ENCODE measurements at regions not wholly inside any gene's neighbourhood (a gene's known extent, or its start where the extent isn't known, plus 50 kb on each side); places are given as distances from the start of the nearest gene placed in this dataset.

GRCh38 chr17:79422236-79422635, 188.6 kb downstream of the RBFOX3 start:
- in situ Hi-C loops (cut with HindIII; ENCODE audit: low sequenced_read_pairs) = no loop called here
- DNase-seq (ENCODE audit: low read depth) = no peak
- TF ChIP-seq, protein P1, sequence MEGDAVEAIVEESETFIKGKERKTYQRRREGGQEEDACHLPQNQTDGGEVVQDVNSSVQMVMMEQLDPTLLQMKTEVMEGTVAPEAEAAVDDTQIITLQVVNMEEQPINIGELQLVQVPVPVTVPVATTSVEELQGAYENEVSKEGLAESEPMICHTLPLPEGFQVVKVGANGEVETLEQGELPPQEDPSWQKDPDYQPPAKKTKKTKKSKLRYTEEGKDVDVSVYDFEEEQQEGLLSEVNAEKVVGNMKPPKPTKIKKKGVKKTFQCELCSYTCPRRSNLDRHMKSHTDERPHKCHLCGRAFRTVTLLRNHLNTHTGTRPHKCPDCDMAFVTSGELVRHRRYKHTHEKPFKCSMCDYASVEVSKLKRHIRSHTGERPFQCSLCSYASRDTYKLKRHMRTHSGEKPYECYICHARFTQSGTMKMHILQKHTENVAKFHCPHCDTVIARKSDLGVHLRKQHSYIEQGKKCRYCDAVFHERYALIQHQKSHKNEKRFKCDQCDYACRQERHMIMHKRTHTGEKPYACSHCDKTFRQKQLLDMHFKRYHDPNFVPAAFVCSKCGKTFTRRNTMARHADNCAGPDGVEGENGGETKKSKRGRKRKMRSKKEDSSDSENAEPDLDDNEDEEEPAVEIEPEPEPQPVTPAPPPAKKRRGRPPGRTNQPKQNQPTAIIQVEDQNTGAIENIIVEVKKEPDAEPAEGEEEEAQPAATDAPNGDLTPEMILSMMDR (IDR thresholded peaks at IDR 0.05; ENCODE audit: low read depth, low read length, missing control alignments) = no peak
- no peak overlapping the region for H3K4me3 ChIP-seq (ENCODE audit: low read depth, low read length)

DNA sequence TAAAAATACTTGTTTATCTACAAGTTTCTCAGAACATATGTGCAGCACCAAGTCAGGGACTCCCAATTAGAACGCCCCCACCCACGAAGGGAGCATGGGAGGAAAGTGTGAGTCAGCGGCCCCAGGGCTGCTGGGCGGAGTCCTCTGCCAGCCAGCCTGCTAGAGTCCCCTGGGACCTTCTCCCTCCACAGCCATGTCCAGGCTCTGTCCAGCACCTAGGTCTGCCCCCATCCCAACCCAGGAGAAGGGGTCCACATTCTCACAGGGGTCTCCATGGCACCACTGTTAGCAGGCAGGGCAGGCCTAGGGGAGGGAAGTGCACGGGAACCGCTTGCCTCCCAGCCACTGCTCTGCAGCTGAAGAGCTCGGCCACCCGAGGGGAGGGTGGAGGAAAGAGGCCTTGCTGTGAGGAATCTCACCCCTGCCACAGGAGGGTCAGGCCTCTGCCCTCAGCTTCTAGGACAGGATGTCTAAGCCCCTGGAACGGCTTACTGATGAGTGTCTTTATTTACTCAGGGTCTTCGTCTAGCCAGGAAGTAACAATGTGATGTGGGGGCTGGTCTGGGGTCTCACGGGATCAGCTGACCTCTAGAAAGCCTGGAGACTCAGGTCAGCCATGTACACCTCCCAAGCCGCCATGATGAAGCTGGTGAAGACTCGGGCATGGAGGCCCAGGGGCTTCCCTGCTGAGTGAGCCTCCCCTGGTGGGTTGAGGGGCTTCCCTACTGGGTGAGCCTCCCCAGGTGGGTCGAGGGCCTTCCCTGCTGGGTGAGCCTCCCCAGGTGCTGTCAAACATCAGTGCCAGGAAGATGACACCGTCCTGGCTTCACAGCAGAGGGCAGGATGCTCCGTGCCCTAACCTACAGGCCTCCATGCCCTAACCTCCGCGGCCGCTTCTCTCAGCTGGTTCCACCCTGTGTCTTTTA, 190.3 kb downstream of the RBFOX3 start:
- DNase-seq (ENCODE audit: low read depth) = no peak
- in situ Hi-C loops (cut with HindIII; ENCODE audit: low sequenced_read_pairs) = no loop called here
- no peak overlapping the region for H3K4me3 ChIP-seq (ENCODE audit: low read depth, low read length)
- TF ChIP-seq, protein P1 (IDR thresholded peaks at IDR 0.05; ENCODE audit: low read depth, low read length, missing control alignments) = no peak

DNA sequence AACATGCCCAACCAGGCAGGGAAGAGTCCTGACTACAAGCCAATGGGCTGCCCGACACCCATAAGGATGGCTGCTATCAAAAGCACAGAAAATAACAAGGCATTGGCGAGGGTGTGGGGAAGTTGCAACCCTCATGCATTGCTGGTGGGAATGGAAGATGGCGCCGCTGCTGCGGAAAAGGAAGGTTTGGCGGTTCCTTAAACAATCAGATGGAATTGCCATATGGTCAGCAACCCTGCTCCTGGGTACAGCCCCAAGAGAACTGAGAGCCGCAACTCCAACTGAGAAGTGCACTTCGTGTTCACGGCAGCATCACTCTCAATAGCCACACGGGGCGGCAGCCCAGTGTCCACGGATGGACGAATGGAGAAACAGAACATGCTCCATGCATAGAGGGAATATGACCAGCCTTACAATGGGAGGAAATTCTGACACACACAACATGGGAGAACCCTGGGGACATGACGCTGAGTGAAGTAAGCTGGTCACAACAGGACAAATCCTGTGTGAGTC, 193.3 kb downstream of the RBFOX3 start:
- in situ Hi-C loops (cut with HindIII; ENCODE audit: low sequenced_read_pairs) = no loop called here
- H3K4me3 ChIP-seq (ENCODE audit: low read depth, low read length) = no peak overlapping the region
- TF ChIP-seq, protein P1 (IDR thresholded peaks at IDR 0.05; ENCODE audit: low read depth, low read length, missing control alignments) = no peak
- no peak for DNase-seq (ENCODE audit: low read depth)

- in situ Hi-C loops (cut with HindIII; ENCODE audit: low sequenced_read_pairs) = no loop called here
- TF ChIP-seq, protein P1 (IDR thresholded peaks at IDR 0.05; ENCODE audit: low read depth, low read length, missing control alignments) = no peak
- no peak for DNase-seq (ENCODE audit: low read depth)
- H3K4me3 ChIP-seq (ENCODE audit: low read depth, low read length) = no peak overlapping the region
Observed at GRCh38 chr17:79415909-79416308, 194.9 kb downstream of the RBFOX3 start.

GRCh38 chr17:79415365-79415764, 195.5 kb downstream of the RBFOX3 start:
- TF ChIP-seq, protein P1 (IDR thresholded peaks at IDR 0.05; ENCODE audit: low read depth, low read length, missing control alignments) = no peak
- DNase-seq (ENCODE audit: low read depth) = no peak

DNA sequence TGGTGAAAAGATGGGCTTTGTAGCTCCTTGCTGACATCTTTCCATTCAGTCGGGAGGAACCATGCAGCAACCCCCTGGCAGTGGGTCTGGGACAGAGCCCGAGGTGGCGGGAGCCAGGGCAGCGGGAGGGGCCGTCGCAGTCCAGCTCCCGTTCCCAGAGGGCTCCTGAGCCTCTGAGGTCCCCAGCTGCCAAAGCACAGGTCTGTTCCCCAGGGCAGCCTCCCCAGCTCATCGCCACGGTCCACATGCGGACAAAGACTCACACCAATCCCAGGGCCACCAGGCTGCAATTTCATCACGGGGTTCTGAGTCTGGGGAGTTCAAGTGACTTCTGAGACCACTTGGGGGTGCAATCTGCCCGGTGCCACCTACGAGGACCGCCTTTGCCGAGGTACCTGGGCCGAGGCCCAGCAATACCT, 196.0 kb downstream of the RBFOX3 start:
- no peak overlapping the region for H3K4me3 ChIP-seq (ENCODE audit: low read depth, low read length)
- TF ChIP-seq, protein P1 (IDR thresholded peaks at IDR 0.05; ENCODE audit: low read depth, low read length, missing control alignments) = no peak
- in situ Hi-C loops (cut with HindIII; ENCODE audit: low sequenced_read_pairs) = no loop called here
- DNase-seq (ENCODE audit: low read depth) = no peak

More at GRCh38 chr17:79415365-79415764, 195.5 kb downstream of the RBFOX3 start:
- H3K4me3 ChIP-seq (ENCODE audit: low read depth, low read length) = no peak overlapping the region
- in situ Hi-C loops (cut with HindIII; ENCODE audit: low sequenced_read_pairs) = no loop called here
